Suppressor macrophage treated with lipopolysaccharide for 1 hour (primary cell): ENCODE measurements at regions not wholly inside any gene's neighbourhood (a gene's known extent, or its start where the extent isn't known, plus 50 kb on each side); places are given as distances from the start of the nearest gene placed in this dataset.
"Not testable (repeated sequence)": the region's sequence is repeated elsewhere in the genome, so short reads cannot be mapped to it uniquely, and the experiment has no call there.

ENCODE experiments used
- DNase-seq, 3 donors: peaks; one replicate each; pipeline ENCODE4 v3.0.0-alpha.2; 2020 to 2022

DNA sequence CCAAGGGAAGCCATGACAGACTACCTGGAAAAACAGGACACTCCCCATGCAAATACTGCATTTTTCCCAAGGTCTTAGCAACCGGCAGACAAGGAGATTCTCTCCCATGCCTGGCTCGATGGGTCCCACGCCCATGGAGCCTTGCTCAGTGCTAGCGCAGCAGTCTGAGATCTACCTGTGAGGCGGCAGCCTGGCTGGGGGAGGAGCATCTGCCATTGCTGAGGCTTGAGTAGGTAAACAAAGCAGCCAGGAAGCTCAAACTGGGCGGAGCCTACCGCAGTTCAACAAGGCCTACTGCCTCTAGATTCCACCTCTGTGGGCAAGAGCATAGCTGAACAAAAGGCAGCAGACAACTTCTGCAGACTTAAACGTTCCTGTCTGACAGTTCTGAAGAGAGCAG is 1417.2 kb downstream of the FSTL5 start:
- not testable (repeated sequence) for DNase-seq

DNA sequence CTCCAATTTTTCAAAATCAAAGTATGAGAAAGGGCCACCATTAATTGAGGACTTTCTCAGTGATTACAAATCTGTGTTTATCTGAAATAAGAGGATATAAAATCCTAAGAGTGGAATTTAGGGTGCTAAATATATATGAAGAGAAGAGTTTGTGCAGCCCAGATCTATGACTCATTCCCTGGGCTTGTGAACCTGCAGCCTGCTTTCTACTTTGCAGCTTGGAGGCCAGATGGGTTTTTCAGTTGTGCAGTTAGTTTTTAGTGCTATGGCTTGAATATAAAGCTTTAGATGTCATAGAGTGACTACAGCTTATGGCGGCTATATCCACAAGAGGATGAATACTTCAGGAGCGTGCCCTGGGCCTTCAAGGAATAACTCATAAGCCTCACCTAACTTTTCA is 1391.1 kb downstream of the FSTL5 start:
- no peak for DNase-seq

DNA sequence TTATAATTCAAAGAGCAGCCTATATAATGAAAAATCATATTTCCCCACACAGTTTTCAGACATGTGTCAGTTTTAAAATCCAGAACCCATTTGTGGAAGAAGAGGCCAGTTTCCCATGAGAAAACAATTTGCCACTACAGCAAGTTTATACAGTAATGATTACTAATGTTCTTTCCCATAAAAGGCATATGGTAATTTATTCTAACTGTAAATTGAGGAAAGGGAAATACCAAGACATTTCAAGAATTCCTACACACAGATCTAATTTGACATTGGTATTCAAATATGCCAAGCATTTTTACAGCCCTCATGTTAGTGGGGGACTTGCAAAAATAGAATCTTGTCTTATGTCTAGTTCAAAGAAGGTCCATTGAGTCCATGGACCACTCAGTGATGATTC is 1368.6 kb downstream of the FSTL5 start:
- no peak for DNase-seq

DNA sequence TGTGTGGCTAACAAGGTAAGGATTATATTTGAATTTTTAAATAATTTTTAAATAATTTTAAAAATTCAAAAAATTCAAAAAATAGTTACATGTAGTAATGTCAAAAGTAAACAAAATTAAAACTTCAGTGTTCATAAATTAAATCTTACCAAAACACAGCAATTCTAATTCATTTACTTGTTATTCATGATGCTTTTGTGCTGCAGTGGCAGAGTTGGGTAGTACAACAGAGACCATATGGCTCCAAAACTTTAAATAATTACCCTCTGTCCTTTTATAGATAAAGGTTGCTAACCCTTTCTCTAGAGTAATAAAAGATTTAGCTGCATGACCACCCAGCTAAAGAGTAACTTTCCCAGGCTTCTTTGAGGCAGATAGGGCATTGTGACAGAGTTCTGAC is 1355.6 kb downstream of the FSTL5 start:
- DNase-seq = no peak

DNA sequence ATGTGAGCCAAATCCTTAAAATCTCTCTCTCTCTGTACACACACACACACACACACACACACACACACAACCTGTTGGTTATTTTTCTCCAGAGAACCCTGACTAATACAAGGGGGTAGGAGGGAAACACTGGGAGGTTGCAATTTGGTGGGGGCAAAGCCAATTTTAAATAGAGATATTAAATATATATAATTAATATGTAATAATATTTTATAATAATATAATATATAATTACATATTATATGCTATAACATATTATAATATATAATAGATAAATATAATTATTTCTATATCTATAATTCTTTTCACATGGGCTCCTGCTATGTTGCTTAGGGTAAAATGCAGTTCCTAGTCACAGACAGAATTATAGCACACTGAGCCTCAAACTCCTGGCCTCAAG is 1354.2 kb downstream of the FSTL5 start:
- DNase-seq = no peak

DNA sequence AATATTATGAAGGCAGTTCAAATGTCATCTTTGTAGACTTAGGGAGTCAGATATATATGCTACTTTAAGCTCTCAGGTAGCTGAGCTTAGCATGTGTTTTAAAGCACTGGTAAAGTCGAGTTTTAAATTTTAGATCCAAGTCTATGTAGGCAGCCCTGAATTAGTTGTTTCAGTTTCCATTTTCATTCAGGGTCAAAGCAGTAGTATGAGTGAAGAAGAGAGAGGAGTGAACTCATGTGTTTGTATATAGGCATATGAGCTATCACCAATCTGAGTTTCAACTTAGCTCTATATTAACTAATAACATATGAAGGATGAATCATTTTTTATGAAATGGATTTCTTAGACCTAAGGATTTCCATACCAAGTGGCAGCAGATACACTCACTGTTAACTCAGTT is 1353.4 kb downstream of the FSTL5 start:
- DNase-seq = no peak

DNA sequence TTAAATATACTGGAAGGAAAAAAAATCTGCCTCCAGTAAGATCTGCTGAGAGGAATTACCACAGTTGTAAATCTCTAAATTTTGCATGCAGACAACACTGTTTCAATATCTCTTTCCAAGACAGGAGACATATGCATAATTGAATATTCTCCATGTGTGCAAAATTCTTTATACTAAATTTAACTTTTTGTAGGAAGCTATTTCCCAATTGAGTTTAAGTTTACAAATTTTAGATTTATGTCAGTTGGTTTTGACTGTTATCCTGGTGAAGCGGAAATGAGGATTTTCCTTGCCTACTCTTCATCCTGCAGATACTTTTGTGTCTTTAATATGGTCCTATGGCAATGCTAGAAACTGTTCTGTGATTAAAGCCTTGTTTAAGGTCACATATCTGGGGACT is 1352.9 kb downstream of the FSTL5 start:
- DNase-seq = no peak

DNA sequence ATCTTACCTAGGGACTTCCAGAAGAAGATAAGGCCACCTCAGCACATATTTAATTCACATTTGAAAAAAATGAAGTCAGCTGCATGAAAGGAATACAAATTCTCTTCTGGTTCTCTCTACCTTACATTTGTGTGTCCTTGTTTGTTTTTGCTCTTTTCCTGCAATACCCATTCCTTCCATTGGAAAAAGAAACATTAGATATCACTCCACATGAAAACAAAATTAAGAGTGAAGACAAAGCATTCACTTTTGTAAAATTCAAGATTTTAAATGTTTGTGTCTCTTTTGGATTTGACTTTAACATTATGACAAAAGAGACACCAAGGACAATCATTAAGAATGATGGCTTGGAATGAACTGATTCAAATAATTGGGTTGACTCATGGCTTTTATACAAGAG is 1351.8 kb downstream of the FSTL5 start:
- DNase-seq = no peak

DNA sequence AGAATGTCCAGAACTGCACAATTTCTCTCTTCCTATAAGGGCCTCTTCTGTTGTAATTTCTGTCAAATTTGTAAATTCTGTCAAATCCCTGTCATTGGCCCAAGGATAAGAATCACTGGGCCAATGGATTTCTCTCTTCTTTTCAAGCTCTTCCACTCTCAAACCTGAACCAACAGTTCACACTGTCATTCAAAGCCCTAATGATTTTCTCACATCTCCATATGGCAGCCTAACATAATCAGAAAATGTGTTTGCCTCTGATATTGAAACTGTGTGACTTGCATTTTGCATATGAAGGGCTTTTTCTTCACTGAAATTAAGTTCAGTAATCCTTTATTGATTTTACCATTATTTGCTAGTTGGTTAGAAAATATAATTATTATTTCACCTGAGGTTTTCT is 1349.1 kb downstream of the FSTL5 start:
- DNase-seq = no peak

DNA sequence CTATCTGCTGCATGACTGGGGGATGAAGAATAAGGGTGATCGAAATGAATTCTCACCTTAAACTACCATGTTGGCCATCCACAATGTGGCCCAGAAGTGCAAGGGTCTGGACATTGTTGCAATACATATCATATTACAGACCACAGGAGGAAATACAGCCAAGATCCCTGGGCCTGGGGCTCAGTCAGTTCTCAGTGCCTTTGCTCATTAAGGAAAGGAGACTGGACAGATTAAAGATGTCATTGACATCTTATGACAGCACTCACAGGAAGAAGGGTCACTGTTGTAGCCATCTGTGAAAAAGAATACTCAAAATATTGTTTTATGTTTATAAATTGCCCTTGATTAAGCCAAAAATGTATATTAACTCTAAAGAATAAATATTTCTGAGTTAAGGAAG is 1345.2 kb downstream of the FSTL5 start:
- no peak for DNase-seq

DNA sequence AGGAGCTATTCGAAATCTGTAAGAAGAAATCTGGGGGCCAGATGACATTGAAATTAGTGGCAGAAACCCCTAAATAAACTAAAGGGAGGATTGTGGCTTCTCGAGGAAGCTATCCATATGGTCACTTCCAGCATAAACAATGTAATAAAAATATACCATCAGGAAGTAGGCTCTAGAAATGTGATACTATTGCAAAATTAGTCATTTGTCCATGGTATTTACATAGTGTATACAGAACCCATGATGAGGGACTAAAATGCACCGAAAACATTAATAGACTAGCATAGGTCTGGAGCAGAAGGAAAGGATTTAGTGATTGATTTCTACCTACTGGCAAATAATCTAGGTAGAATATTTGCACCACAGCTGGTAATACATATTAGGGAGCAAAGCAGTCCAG is 1344.0 kb downstream of the FSTL5 start:
- no peak for DNase-seq

DNA sequence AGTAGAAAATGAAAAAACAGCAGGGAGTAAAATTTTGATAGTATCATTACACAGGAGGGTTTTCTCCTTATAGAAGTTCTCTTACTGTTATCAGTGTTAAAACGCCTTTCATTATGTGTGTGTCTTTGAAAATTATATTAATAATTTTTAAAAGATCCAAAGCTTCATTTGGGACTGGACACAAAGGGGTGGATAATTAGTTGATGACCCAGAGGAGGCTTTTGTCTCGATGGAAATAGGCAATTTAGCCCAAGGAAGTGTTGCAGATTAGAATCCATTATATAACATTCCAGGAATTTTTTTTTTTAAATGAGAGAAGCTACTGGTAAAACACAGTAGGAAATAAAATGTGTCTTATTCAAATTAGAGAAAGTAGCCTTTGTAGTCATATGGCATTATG is 1339.3 kb downstream of the FSTL5 start:
- DNase-seq = no peak

DNA sequence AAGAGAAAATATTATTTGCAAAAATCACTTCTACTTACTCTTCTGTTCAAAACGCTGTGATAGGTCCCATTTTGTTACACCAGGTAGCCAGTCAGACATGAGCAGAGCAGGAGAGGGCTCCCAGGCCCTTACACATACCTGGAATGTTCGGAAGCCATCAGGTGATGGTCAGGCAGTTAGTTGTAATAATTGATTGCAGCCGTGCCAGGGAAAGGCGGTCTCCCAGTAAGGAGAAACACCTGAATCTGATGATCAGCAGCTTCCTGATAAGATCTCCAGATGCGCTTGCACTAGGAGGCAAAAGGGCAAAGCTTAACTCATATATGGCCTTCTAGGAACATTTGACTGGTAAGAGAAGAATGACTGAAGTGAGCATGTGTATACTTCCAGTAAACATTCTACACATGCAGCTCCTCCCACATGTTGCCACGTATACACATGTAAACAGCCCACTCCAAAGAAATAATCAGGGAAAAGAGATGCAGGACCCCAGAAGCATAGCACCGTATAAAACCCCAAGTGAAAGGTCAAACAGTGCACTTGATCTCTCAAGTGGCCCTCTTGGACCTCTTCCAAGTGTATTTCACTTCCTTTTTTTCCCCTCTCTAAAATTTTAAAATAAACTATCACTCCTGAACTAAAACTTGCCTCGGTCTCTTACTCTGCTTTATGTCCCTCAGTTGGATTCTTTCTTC is 1338.0 kb downstream of the FSTL5 start:
- DNase-seq = no peak

DNA sequence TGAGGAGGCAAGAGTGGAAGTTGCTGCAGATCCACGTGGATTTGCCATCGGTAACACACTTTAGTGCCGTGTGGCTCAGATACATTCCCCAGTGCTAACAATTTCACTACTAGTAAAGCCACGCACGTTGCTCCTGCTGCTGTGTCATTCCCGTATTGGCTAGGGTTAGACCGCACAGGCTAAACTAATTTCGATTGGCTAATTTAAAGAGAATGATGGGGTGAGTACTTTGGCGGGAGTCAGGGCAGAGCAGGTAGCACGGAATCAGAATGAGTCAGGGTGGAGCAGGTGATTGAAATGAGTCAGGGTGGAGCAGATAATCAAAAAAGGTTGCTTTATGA is 1337.5 kb downstream of the FSTL5 start:
- no peak for DNase-seq

DNA sequence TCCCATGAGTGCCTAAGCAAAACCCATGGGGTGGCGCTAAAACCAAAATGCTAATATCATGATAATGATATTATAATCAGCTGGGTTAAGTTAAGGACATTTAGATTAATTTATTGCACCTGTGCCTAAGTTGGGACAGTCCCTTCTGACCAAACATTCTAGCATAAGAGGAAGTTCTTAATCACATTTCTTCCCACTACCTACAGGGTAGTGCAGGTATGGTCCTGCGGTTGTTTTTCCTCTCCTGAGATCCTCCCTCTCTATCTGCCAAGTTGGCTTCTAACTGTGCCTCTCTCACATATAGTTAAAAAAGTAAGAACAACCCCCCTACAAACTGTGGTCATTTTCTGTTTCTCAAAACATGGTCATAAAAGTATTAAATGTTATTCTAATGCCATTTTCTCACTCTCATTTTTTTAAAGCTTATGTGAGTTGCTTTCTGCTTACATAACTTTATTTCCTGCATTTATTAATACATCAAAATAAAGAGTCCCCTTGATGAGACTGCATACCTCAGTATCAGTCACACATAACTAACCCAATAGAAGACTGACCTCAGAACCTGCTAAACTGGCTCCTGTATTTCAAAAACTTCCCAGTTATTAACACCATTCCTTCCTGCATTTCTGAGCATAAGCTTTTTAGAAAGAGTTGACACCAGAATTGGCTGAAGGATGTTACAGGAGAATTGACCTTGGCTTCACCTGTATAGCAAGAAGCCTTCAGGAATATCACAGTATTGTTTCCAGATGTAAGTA is 1332.5 kb downstream of the FSTL5 start:
- no peak for DNase-seq

DNA sequence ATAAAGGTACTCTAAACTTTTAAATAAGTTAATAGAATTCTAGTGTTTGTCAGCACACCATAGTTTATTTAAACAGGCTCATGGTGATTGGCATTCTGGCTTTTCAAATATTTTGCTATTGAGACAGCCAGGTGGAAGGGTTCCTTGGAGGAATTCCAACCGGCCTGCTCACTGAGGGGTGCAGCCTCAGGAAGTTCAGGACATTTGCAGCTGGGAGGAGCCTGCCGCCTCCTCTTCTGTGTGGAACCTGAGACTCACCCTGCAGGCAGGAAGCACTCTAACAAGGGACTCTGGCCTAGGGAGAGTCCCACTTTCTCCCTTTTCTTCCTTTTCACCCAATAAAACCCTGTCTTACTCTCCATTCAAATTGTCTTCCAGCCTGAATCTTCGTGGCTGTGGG is 1328.0 kb downstream of the FSTL5 start:
- no peak for DNase-seq

DNA sequence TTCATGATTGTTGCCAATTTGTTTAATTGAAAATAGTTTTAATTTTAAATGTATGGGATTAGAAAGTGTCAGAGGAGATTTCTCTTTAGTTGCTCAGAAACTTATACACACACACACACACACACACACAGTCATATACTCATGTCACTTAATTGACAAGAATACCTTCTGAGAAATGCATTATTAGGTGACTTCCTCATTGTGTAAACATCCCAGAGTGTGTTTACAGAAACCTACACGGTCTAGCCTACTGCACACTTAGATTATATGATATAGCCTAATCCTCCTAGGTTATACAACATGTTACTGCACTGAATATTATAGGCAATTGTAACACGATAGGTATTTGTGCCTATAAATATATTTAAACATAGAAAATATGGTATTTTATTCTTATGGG is 1327.4 kb downstream of the FSTL5 start:
- no peak for DNase-seq

DNA sequence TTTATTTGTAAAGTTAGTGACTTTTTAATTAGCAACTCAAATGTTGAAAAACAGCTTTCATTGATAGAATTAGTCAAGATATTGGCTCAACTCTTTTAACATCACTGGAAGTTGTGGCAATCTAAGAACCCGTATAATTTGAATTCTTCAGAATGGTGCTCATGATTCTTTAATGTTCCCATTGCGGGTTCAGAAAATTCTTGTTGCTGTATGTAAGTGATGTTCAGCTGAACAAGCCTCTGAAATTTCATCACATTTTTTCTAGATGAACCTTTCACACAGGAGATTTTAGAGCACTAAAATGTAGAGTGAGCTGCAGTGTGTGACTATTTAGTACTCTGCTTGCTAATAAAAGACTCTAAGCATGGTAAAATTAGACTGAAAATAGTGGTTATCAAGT is 1317.7 kb downstream of the FSTL5 start:
- no peak for DNase-seq

DNA sequence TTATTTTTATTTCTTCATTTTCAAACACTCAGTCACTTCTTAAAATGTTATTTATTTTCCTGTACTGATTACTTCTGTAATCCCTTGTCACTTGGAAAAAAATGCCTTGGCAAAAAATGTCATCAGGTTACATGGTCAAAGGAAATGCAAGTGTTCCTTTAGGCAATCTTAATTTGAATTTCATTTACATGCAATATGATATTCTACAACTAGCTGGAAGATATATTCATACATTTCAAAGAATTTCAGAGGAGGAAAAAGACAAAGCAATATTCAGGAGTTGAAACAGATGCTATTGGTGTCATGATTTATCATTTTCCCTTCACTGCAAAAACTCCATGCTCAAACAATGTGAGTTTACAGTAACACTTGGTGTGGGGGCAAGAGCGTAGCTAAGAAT is 1316.6 kb downstream of the FSTL5 start:
- no peak for DNase-seq

DNA sequence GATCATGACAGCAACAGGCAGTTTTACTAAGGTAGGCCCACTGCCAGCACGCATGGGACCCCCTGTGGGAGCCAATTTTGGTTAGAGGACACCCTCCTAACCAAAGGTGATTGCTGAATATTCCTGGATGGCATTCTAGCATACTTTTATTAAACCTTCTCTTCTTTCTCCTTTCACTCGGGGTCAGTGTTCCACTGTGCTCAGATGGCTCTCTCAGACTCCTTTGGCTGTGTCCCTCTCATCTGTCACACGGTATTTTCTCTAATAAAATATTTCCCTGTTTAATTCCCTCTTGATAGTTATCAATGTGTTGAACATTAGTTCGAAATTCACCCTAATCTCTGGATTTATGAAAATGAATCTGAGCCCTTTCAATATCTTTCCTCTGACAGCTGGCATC is 1315.3 kb downstream of the FSTL5 start:
- no peak for DNase-seq

DNA sequence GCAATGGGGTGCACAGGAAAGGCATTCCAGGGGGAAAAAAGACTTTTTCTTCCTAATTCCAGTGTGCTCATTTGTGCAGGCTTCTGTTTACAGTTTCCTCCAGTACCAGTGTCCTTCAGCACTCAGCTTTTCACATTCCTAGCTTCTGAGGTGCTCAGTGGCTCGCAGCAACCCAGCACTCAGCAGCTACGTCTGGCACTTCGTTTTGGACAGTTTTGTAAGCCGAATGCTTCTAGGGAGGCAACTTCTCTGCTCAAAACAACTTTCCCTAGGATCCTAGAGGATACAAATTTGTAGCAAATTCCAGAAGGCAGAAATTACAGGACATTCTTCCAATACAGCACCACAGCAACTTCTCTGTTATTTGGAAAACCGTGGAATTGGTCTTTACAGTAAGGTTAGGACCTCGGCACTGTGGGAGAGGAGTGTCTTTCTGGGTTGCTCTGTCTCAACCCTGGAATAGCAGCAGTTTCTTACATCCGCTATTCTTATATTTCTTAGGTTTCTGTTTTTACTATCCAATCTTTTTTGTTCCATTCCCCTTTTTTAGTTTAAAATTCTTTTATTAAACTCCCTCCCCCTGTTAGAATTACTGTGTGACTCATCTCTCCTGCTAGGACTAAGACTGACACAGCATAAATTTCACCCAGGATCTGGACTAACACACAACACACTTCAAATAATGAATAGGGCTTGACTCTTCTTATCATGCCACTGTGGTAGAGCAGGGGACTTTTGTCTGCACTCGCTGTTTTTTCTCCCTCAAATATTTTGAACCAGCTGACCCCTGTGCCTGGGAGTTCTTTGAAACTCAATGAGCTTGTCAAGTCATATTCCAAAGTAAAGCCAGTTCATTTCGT is 1314.7 kb downstream of the FSTL5 start:
- DNase-seq = no peak

DNA sequence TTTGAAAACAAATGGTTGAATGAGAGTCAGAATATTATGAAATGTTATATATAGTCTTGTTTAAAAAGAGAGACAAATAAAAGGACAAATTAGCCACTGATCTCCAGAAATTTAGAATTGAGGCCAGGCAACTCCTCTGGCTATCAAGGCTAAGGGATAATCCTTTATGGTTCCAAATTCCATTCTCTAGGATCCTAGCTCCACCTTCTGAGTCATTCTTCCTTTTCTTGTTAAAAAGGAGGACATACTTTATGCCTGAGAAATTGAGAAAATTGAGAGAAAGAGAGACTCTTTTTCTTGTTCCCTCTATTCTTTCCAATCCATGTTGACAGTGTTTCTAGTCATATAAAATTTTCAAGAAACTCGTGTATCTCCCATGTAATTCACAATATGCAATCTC is 1299.5 kb downstream of the FSTL5 start:
- no peak for DNase-seq

DNA sequence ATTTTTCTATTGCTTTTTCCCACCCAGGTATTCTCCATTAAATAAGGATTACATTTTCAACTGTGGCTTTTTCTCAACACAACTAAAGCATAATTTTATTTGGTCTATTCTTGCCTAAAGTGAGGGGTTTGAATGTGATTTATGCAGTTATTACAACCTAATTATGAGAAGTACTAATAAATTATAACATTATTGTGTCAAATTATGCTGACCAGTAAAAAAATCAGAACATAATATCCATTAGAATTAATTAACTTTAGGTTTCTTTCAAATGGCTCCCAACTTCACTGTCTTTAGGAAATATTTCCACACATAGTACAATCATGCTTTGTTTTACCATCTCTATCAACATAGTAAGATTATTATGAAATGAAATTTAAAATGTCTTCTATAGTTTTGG is 1293.9 kb downstream of the FSTL5 start:
- DNase-seq = no peak

DNA sequence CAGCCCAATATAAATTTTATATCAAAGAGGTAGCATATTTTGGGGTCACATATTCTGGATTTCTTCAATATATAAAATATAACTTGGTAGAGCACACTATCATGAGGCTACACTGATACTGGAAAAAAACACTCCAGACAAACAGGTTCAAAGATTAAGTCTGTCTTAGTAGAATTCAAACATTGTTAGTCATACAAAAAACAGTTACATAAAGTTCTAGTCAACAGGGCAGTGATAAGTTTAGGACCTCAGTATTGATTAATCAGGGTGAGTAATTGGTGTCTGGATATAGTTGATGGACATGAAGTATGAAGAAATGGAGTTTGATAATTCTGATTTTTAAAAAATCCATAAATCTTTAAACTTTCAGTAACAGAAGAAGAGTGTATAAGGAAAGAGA is 1291.3 kb downstream of the FSTL5 start:
- no peak for DNase-seq
